Fibroblast of skin of left quadriceps (primary cell): ENCODE measurements at regions not wholly inside any gene's neighbourhood (a gene's known extent, or its start where the extent isn't known, plus 50 kb on each side); places are given as distances from the start of the nearest gene placed in this dataset.

Source experiments
- DNase-seq, 2 experiments: peaks; one replicate each; pipeline ENCODE4 v3.0.0-alpha.2; 2013; ENCODE audit warnings: low read depth in 2 of 2

DNA sequence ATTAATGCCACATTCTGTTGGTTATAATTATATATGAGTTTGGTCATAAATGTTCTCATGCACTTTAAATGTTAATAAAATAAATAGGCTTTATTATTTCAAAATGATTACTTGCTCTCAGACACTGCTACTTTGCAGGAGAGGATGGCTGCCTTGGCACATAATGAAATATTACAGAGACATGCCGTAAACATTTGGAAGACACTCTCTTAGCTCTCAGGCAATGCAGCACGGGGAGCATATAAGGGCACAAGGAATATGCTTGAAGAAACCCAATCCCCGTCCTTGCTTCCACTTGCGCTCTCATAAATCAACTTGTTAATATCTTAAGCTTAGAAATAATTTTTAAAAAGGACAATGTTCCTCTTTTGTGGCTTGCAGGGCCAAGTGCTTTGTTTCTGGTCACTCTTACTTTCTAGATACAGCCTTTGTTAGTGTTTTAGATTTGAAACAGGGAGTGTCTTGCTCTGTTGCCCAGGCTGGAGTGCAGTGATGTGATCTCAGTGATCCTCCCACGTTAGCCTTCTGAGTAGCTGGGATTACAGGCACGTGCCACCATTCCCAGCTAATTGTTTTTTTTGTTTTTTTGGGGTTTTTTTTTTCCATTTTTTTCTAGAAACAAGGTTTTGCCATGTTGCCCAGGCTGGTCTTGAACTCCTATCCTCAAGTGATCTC is 445.0 kb downstream of the SPRY1 start:
- DNase-seq: no peak

DNA sequence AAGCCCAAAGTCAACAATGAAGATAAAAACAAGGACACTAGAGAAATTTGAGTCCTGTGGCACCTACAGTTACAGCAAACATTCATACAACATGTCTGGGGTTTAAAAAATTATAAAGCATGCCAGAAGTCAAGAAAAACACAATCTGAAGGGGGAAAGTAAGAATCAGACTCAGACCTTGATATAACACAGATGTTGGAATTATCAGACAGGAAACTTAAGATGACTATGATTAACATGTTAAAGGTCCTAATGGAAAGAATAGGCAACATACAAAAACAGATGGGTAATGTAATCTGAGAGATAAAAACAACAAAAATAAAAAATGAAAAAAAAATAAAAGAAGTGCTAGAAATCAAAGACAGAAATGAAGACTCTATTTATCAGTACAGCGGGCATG is 446.5 kb downstream of the SPRY1 start:
- no peak for DNase-seq

DNA sequence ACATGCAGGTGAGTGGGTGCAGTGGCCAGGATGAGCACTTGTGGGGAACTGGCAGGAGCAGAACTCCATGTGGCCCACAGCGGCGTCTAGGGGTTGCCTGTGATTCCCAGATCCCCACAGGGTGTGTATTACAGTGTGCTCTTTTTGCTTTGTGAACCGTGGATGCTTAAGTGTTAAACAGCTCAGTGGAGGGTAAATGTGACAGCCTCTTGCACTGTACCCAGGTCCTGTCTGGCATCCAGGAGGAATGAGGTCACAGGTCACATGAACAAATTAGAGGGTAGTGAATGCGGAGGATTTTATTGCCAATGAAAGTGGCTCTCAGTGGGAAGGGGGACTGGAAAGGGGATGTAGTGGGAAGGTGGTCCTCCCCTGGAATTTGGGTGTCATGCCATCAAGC is 447.8 kb downstream of the SPRY1 start:
- no peak for DNase-seq

- no peak for DNase-seq
These were observed 449.5 kb downstream of the SPRY1 start for GRCh38 chr4:123846092-123846491.

- no peak for DNase-seq
These were observed 450.0 kb downstream of the SPRY1 start for GRCh38 chr4:123846561-123846960.

DNA sequence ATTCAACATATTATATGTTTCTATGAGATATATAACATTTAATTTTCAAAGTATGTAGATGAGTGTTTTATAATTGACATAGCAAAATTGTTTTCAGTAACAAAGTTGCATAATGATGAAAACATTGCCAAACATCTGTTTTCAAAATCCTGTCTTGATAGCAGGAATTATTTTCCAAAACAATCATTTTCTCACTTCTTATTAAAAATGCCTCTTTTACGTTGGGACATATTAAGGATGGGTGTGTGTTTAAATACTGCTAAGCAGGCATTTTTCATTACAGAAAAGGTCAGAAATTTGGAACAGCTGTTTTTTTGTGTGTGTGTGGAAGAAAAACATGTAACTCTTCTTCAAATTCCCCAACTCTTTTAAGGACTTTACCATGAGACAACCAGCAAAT is 452.0 kb downstream of the SPRY1 start:
- DNase-seq: no peak

DNA sequence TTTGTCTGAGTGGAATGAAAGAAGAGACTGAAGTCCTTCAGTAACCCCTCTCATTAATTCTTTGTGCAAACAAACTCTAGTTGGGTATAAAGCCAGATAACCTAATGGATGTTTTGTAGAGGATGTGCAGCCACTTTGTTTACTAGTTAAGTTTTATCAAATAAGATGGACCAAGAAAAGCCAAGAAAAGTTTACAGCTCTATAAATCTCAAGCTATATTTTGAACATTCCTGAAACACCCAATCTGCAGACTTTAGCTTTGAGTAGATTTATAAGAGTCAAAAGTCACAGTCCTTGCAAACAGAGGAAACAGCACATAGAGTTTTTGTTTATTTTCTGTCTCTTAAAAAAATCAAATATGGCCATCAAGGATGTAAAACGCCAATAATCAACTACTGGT is 452.9 kb downstream of the SPRY1 start:
- DNase-seq: no peak

GRCh38 chr4:123851521-123851920 is 454.9 kb downstream of the SPRY1 start:
- DNase-seq: no peak

- DNase-seq: no peak
These were observed 457.1 kb downstream of the SPRY1 start for GRCh38 chr4:123853651-123854050.

DNA sequence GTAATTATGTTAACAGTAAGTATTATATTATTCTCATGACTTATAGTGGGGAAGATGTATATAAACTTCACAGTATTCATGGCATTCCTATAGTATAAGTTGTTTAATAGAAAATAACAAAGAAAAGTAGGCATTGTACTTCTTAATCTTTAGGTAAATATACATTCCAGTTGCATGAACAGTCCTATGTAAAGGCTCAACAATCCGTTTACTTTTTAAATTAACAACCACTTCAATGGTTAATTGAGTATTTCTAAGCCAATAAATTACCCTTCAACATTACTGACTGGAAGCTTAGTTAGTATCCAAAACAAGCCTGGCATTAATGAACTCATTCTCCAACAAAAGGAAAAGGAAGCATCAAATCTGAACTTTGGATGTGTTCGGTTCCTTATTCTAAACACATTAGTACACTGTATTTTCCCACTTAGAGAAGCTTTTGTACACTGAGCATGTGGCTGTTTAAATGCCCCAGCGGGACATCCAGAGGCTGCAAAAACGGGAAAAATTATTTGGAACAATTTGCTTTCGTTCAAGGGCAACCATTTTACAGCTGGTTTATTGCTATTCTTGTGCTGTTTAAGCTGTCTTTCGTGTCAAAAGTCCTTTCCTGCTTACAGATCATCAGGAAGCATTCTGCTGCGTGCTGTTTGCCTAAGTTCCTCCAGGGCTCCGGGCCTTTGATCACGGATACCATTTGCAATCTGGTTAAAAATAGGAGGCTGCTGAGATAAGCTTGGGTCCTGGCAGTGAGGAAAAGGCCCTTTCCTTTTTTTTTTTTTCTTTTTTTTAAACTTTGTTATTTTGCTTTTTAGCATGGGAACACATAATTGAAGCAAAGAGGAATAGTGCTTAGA is 460.3 kb downstream of the SPRY1 start:
- no peak for DNase-seq

DNA sequence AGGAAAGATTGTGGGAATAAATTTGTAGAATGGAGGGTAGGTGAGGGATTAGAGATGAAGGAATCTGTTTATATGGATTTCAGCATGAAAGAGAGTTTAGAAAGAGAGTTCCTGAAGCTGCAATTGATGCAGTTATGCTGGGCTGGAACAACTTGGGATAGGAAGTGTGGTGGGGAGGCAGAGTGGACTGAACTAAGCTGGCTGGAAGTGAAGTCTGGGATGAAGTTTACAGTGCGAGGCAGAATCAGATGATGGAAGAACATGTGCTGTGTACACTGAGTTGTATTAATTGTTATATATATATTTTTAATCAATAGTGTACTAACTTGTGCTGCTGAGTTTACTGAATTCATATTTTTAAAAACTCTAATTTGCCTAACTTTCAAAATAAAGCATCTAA is 461.9 kb downstream of the SPRY1 start:
- no peak for DNase-seq

- DNase-seq: no peak
These were observed 466.2 kb downstream of the SPRY1 start for GRCh38 chr4:123862812-123863211.

DNA sequence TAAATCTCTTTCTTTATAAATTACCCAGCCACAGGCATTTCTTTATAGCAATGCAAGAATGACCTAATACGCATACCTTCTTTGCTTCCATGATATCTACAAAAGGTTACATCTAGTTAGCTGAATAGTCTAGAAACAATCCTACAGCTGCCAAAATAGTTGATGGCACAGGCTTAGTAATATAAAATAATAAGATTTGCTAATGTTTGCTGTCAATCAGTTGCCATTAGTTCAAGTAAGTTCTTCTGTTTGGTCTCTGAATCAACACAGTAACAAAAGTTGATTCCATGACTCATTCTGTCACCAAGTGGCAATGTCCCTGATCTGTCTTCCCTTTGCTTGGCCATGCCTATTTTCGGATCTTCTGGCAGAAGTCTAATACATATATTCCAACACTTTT is 470.2 kb downstream of the SPRY1 start:
- DNase-seq: no peak

DNA sequence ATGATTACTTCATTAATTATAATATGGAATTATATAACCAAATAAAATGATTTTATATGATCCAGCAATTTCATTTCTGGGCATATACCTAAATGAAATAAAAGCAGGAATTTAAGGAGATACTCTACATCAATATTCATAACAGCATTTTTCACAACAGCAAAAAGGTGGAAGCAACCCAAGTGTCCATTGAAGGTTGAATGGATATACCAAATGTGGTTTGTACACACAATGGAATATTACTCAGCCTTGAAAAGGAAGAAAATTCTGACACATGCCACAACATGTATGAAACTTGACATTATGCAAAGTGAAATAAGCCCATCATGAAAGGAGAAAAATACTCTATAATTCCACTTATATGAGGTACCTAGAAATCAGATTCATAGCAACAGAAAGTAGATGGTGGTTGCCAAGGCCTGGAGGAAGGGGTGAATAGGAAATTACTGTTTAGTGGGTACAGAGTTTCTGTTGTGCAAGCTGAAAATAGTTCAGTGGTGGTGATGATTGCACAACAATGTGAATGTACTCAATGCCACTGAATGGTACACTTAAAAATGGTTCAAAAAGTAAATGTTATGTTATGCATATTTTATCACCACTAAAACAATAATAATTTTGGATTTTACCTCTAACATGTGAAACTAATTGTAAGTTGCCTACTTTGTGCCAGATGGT is 471.5 kb downstream of the SPRY1 start:
- no peak for DNase-seq

GRCh38 chr4:123869286-123870215 is 473.0 kb downstream of the SPRY1 start:
- DNase-seq: no peak

- no peak for DNase-seq
These were observed 473.8 kb downstream of the SPRY1 start for GRCh38 chr4:123870216-123870876.

- no peak for DNase-seq
These were observed 474.7 kb downstream of the SPRY1 start for GRCh38 chr4:123871341-123871740.

- no peak for DNase-seq
These were observed 477.5 kb downstream of the SPRY1 start for GRCh38 chr4:123874063-123874462.

- DNase-seq: no peak
These were observed 479.5 kb downstream of the SPRY1 start for GRCh38 chr4:123876143-123876542.

DNA sequence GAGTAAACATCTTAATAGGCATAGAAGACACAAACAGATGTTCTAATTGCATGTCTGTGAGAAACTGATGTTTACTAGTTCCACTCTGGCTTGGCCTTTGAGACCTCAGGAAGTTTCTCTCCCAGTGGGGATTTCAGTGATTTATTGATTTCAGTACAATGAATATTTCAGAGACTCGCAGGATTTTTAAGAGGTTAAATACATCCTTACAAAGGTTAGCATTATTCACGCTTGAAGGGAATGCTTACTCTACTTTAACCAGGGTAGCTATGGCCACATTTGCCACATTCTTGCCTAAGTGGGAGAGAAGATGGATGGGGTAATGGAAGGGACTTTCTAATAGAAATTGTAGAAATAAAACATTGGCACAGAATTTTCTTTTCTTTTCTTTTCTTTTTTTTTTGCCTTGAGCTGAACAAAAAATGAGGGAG is 480.1 kb downstream of the SPRY1 start:
- no peak for DNase-seq

DNA sequence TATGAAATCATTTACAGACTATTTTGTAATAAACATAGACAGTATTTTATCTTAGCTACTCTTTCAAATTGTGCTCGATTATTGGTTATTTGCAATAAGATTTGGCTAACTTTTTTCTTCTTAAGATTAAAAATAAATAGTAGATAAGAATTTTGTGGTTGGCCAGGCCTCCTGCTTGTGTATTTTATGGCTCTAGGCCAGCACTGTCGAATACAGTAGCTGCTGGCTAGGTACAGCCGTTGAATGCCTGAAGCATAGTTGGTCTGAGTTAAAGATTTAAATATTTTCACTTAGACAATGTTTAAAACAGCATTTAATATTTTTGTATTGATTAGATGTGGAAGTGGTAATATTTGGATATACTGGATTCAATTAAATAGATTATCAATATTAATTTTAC is 481.0 kb downstream of the SPRY1 start:
- DNase-seq: no peak
